IPS DF 4.7 (cell line): ENCODE measurements at regions not wholly inside any gene's neighbourhood (a gene's known extent, or its start where the extent isn't known, plus 50 kb on each side); places are given as distances from the start of the nearest gene placed in this dataset.

Experiments used
- DNase-seq: peaks from one replicate; pipeline ENCODE4 v3.0.0-alpha.2; 2013; ENCODE audit warnings: low spot score; ENCODE audit errors: extremely low read depth

DNA sequence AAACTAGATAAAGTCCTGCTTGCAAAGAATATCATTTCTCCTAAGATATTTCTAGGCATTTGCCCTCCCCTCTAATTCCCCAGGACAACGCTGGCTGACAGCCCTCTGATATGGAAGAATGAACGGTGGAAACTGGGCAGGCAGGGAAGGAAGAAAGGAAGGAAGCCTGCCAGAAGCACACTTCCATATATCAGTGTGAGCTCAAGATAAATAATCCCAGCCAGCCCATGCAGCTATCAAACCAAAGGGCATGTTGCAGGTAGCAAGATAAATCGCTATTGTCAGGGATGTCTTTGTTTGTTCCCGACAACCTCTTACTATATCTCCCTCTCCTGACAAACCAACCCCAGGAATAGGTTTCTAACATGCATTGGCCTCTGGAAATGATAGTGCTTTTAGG lies 412.8 kb downstream of the HNRNPD start:
- DNase-seq: no peak

- DNase-seq: no peak
These were observed 419.5 kb downstream of the HNRNPD start for GRCh38 chr4:81954271-81954670.

DNA sequence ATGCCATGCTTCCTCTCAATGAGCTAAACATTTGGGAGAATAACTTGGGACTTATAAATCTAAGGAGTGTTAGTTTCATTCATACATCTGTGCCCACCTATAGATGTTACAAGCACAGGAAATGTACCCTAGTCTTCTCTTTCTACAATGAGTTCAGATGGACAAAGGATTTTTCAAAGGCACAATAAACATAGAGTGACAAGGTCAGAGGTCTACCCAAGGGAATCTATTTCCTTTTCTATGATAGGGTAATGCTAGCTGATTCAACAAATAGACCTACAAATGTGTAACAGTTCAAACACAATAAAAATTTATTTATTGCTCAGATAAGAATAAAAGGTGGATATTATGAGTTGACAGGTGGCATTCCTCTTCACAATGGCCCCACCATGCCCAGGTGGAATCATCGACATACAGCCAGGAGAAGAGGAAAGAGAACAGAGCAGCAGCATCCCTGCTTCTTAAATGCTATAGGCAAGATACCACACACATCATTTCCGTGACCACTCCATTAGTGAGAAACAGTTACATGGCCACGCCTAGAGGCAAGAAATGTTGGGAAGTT lies 421.8 kb downstream of the HNRNPD start:
- no peak for DNase-seq

DNA sequence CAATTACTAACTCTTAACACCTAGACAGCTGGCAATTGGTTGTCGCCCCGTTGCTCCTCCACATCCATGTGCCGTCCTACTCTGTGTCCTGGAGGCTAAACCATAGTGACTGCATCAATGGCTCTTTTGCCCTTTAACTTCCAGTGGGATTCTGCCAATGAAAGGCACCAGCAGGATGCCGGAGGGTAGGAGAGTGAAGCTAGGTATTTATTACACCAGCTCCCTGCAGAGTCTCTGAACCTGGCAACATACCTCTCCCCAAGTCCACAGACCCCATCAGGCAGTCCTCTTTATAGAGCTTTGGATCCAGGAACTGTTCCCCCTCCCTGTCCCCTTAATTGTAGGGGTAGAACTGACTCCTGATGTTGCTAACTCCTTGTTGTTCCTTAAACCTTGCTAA lies 426.8 kb downstream of the HNRNPD start:
- DNase-seq: no peak

- no peak for DNase-seq
These were observed 443.1 kb downstream of the HNRNPD start for GRCh38 chr4:81930506-81931238.

- DNase-seq: no peak
These were observed 450.7 kb downstream of the HNRNPD start for GRCh38 chr4:81923140-81923539.

GRCh38 chr4:81922313-81922712 lies 450.6 kb upstream of the RASGEF1B start:
- no peak for DNase-seq

DNA sequence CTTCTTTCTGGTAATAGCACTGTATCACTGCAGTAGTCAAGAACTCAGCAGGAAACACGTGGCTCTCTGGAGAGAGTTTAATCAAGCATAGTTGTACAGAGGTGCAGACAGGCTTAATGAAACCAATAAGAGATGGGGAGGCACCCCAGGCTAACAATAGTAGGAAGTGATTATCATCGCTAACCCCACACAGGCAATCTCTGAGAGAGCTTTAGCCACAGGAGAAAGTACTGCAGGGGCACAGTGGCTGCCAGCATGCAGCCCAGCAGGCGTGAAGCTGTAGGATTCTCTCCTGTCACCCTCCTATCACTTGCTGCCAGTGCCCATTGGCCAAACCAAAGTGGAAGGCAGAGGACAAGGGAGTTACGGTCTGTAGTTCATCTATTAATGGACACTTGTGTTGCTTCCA lies 450.0 kb upstream of the RASGEF1B start:
- no peak for DNase-seq

DNA sequence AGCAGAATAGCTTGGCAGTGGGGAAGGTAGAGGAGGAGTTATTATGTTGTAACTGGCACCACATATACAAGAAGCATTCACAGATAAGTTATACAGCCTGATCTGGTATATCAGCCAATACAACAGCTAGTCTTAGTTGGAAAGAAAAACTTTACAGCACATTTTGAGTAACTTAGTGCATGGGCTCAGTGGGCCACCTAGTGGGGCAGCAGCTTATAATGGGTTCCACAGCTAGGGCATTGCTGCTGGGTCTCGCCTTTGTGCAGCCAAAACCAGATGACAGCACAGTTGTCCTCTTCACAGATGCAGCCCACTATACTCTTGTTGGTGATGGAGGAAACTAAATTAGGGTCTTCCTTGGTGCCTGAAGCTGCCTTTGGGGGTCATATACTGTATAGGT lies 448.1 kb upstream of the RASGEF1B start:
- DNase-seq: no peak

GRCh38 chr4:81919223-81919622 lies 447.5 kb upstream of the RASGEF1B start:
- DNase-seq: no peak

DNA sequence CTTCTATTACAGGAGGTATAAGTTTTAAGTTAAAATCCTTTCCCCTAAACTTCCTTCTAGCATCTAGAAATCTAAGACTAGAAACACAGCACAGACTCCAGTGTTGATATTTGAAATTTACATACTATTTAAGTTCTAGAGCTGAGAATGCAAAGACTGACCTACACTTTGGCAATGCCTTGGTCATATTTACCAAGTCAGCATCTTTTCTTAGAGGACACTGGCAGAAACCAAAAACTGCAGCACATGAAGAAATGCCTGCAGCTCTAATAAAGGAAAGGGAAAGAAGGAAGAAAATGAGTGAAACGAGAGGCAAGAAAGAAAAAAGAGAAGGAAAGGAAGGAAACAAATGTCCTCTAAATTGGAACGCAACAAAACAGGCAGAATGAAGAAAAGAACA lies 443.7 kb upstream of the RASGEF1B start:
- no peak for DNase-seq

- no peak for DNase-seq
These were observed 442.9 kb upstream of the RASGEF1B start for GRCh38 chr4:81914623-81915022.

DNA sequence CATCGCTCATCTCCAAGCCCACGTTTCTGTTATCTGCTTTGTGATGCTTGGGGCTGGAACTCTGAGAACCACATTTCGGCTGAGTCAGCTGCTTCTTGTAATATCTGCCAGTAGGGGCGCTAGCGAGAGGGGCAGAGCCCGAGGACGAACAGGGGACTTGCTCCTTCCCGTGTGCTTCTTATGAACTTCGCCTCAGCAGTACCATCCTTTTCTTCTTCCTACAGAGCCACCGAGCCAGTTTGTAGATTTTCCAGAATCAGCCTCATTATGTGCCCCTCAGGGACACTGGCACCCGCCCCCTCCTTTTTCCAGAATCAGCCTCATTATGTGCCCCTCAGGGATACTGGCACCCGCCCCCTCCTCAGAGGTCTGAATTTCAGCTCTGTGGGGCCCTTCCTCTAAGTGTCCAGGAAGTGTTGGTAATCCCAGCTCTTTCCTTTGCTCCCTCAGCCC lies 441.7 kb upstream of the RASGEF1B start:
- peak; percentile 62 for DNase-seq

GRCh38 chr4:81912376-81913030 lies 440.8 kb upstream of the RASGEF1B start:
- DNase-seq: no peak

DNA sequence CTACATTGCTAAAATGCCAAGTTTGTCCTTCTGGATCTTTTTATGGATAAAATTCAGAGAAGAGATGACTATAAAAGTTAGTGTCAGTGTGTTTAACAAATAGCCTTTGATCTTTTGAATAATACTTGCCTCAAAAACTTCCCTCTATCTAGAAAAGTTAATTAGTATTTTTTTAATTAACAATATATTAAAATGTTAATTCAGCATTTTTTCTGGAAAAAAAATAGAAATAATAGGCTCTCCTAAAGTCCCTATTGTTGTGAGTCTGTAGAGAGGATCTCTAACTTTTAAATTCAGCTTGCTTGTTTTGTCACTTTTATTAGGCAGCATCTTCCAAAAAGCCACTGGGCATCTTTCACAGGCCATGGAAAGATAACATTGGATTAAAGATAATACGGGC lies 435.2 kb upstream of the RASGEF1B start:
- no peak for DNase-seq

DNA sequence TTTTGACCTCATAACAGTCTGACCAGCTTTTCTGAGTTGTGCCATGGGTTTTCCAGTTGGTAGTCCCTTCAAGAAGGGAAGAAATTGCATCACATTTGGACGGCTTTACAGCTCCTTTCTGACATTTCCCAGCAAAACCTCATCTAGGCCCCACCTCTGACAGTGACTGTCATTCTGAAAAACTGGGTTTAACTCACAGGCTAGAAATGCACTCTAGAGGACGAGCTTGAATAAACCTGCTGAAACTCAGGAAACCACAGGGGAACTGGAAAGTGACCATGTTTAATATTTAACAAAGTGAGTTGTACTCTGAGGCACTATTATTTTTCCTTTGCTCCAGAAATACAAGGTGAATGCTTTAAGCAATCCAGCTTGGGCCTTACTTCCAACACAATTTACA lies 434.3 kb upstream of the RASGEF1B start:
- DNase-seq: no peak

DNA sequence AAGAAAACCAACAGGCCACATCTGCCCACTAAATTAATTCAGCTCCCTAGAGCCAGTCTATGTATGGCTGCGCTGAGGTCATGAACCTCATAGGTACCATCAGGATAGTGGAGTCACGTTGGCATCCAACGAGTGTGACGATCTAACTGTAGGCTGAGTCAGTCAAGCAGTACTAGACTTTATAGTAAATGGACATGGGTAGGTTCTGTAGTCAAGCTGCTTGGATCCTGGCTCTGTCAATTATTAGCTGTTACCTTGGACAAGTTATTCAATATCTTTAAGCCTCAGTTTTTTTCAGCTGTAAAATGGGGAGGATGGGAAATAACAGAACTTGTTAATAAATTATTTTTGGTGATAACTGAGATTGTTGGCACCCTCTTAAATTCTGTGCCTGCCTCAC lies 432.4 kb upstream of the RASGEF1B start:
- DNase-seq: no peak

GRCh38 chr4:81903212-81903611 lies 431.5 kb upstream of the RASGEF1B start:
- DNase-seq: no peak

DNA sequence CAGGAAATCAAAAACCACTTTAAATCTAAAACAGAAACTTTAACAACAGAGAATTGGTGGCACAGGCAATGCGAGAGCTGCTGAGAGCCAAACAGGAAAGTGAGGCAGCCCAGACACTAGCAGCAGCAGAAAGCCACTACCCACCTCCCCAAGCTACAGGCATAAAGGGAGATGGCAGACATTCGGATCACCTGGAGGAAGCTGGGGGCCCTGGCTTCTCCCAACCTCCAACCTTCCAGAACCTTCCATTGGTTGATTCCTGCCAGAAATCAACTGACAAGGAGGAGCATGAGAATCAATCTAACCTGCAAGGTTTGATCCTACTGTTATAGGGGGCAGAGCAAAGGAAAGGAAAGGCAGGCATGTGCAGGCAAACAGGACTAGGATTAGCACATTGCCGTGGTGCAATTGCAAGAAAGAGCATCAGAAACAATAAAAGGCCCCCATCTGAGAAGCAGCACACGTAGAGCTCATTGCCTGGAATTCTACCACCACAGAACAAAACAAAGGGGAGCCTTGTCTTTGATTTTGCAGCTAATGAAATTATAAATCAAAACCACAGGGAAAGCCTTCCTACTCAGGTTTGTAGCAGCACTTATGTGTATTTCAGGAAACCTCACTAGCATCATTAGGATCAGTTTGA lies 427.3 kb upstream of the RASGEF1B start:
- DNase-seq: no peak

- no peak for DNase-seq
These were observed 425.2 kb upstream of the RASGEF1B start for GRCh38 chr4:81896936-81897335.

DNA sequence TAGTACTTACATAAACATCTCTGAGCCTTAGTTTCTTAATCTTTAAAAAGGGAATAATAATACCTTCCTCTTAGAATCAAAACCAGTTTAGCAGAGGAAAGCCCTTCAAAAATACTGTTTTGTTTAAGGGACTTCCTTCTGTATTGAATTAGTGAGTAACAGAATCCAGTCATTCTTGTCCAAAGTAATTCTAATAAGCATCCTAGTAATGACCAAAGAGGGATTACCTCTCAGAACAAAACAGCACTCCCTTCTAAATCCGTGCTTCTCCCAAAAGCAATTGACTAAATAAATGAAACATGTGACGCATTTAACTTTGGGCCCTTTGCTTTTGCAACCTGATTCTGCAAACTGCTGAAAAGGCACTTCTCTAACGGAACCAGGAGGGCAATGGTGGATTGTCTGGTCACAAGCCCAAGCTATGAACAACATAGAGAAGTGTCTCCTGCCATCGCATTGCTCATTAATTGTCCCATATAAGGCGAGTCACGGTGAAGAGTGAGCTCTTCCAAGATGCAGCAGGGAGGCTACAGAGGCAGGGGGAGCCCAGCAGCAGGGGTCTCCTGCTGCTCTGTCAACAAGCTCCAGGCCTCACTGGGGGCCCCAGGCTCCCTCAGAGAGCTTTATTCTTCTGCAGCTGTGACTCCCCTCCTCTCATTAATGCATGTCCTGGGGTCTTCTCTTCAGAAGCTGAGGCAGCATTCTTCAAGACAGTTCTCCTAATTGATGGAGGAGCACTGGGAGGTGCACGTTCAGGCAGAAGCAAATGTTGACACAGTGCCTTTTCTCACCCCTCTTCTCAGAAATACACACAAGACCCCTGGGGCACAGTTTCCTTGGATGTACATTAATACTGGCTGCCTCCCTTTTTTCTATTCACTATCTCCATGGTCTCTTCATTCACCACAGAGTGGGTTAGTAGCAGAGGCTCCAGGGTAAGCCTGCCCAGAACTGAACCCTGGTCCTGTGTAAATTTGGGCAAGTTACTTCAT lies 419.6 kb upstream of the RASGEF1B start:
- DNase-seq: no peak
